EL (cell line): ENCODE measurements at regions not wholly inside any gene's neighbourhood (a gene's known extent, or its start where the extent isn't known, plus 50 kb on each side); places are given as distances from the start of the nearest gene placed in this dataset.

Experiments
- DNase-seq: peaks from one replicate; pipeline ENCODE4 v3.0.0-alpha.2; 2016

DNA sequence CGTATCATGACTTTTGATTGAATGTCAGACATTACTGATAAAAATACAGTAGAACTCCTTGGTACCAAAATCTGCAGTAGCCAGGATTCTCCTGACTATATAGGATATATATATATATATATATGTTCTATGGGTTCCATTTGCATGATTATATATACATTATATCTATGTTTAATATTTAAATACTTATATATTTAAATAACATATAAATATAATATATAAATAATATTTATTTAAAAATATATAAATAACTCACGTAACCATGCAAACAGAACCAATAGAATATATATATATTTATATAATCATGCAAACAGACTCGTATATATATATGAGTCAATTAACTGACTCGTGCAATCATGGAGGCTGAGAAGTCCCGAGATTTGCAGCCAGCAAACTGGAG, 278.8 kb upstream of the PLXNA2 start:
- no peak for DNase-seq

DNA sequence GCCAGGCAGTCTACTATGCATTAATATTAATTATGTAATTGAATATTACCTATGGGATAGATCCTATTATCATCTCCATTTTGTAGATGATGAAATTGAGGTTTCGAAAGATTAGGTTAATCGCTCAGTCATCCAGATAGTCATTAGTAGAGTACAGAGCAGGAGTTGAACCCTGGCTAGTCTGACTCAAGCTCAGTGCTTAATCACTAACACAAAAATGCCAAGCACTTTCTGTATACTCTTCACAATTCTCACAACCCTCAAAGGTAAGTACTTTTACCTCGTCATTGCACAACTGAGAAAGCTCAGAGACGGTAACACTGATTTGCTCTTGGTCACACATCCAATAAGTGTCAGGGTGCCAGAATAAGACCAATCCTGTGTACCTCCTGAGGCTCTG, 280.2 kb upstream of the PLXNA2 start:
- peak; percentile 11 for DNase-seq

DNA sequence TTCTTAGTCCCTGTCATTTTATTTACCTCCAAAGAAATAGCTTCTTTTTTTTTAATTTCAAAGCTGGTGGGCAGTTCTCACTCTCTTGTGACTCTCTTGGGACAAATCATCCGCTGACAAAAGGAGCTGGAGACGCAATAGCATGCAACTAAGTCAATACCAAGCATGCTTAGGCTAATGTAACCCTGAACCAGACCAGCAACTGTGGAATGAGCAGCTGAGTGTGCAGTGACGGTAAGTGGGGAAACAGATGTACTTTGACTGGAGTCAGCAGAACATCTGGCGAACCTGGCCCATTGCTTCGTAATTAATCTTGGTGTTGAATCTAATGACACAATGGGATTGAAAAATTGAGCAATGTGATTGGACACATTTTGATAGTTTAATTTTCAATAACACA, 280.7 kb upstream of the PLXNA2 start:
- no peak for DNase-seq

DNA sequence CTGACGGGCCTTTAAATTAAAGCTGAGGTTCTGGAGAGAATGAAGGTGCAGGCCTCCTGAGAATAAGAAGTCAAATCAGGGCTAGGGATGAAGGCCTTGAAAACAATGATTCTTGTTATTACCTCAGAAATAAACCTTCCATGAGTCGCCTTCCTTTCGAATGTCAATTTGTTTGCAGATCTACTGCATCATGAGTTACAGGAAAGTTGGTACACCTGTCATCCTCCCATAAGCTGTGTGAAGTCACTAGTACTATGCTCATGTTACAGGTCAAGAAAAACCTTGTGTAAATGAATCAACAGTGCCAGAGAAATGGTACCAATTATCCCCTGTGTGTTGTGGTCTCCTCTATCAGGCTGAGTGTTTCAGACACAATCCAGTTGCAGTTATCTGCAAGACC, 281.2 kb upstream of the PLXNA2 start:
- no peak for DNase-seq

DNA sequence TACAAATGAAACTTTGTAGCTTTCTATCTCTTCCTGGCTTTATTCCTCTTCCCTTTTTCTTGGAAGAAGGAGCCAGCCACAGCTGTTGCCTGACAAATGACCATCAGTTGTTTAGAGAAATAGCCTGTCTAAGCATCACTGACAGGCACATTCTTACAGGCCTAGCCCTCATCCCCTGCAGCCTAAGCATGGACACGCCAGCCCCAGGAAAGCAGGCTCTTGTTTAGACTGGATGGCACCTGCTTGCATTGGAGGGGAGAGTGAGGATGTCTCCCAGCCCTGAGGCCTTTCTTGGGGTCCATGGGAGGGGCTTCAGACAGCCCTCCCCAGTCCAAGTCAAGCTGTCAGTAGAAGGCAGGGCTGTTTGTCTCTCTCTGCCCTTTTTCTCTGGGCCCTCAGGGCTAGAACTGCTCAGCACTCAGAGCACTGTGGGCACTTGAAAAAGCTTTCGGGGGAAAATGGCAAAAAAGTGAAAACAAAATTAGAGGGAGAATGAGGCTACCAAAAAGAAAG, 282.5 kb upstream of the PLXNA2 start:
- DNase-seq, result no peak

DNA sequence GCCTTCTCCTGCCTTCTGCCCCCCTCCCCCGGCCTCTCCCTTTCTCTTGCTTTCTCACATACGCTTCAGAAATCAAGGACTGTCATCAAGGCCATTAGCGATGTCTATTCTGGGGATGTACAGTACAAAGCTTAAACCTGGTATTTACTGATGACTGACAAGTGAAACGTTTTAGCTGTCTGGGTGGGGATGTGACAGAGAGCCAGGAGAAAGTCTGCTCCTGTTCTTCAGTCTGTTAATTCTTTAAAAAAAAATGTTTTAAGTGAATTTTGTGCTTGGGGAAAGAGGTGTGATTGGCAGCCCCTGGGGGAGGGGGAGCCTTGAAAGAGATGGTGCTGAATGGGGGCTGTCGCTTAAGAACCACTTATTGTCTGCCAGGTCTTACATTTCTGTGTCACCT, 283.0 kb upstream of the PLXNA2 start:
- no peak for DNase-seq

DNA sequence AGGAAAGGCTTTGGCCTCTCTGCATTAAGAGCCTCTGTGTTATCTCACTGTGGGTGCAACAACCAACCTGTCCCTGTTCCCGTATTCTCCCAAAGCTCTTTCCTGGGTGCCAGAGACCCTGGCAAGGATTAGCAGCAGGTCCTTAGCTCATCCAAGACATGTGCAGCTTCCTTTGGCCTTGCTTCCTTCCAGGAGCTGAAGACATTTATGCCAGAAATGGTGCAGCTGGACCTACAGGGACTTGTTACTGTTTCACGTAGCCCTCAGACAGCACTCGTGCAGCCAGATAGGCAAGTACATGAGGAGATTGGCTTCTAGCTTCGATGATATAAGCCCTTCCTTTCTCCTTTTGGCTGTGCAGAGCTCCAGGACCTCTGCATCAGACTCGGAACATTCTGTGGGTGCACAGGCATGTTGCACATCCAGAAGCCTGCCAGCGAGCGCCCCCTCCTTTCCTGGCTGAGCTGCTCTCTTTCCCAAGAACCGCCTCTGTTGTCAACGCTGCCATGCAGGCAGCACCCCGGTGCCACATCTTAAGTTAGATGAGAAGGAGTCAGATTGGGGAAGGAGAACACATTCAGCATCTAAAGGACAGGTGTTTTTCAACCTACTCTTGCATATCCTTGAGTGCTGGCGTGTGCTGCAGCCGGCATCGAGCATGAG, 284.5 kb upstream of the PLXNA2 start:
- no peak for DNase-seq

DNA sequence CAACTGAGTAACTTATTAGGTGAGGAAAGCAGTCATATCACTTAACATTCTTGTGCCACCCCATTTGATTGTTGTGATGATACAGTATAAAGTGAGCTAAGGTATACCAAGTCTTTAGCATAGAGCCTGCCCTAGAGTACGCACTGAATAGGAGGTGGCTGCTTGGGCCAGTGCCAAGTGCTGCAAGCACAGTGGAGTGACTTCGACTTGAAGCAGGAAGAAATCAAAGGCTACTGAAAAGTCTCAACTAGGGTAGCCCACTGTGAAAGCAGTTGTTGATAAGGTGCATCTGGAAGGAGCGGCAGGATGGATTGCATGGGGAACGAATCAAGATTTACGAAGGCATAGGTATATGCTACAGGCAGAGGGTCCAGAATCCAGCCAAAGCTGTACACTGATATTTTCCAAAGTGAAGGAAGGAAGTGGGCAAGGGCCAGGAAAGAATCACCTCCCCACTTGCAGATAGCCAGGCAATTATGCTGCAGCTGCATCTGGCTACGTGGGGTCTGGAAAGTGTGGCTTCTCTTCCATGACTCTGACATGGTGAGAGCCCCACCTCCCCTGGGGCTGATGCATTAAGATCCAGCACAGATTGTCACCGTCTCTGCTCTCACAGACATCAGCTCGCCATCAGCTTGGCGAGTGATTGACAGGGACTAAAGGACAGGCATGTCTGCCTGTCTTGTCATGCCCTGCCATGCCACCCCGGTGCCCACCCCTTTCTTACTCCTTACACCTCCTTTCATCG, 287.0 kb upstream of the PLXNA2 start:
- no peak for DNase-seq

DNA sequence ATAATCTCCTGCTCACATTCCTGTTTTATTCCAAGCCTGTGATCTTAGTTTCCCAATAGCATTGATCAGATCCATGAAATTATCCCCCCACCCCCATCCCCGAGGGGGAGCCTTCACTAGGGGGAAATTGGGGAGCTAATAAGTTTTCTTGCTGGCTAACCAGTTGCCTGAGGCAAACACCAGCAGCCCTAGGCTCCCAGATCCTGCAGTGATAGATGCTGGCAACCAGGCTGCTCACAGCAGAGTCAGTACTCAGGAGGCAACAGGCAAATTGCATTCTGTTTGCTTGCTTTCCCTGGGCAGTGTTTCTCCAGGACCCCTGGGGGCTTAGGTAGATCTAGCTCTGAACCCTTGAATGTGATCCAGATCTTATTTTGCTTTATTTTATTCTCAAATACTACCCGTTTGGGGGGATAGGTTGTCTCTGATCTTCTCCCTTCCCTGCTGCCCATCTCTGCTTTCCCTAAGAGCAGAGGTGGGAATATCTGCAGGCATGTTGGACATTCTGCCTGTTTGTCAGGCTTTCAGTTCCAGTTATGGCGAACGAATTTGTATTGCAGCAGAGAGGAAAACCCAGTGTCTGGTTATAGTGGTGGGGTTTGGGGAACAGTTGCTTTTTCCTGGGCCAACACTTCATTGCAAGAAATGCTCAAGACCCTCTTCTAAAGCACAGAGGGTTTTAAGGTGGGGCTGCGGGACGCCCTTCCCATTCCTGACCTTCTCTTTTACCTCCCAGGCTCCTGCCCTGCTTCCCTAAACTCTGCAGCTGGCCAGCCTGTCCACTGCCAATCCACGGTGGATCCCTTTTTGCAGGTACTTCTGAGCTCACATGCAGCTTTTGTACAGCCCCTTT, 289.8 kb upstream of the PLXNA2 start:
- DNase-seq, result no peak

DNA sequence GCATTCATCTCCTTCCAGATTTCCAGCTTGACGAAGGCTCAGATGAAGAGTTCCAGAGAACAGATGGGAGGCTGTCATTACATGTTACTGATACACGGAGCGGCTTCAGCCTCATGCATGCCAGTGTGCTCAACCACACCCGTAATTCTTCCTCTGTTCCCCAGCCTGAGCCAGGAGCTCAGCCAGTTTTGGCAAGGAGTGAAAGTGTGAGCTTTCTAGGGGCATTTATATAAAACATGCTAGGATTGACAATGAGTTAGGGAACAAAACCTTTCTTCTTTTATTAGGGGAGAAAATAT, 290.4 kb upstream of the PLXNA2 start:
- no peak for DNase-seq

DNA sequence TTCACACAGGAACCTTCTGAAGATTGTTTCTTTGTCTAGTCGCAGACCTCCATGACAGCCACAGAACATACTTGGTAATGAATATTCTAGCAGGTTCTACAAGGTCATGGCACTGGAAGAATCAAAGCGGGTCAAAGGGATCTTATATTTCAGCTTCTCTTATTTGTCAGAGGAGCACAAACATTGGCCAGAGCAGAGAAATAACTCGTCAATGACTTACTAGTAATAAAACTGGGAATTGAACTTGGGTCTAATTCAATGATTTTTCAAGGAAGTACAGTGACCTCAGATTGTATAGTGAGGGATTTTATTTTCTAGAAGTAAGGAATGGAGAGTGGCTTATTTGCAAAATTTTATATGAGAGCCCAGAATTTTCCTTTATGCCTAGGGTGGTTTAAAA, 290.8 kb upstream of the PLXNA2 start:
- no peak for DNase-seq

DNA sequence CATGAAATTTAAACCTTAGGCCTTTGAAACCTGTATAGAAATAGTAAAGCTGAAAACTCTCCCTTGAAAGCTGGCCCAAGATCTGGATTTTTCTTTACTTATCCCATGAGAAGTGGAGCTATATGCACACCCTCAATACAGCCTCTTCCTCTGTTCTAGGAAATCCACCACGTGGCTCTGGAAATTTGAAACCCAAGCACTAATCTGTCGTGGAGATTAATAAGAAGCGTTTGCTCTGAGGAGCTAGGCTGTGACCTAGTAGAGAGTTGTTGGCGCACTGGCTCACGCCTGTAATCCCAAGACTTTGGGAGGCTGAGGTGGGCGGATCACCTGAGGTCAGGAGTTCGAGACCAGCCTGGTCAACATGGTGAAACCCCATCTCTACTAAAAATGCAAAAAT, 291.3 kb upstream of the PLXNA2 start:
- no peak for DNase-seq

DNA sequence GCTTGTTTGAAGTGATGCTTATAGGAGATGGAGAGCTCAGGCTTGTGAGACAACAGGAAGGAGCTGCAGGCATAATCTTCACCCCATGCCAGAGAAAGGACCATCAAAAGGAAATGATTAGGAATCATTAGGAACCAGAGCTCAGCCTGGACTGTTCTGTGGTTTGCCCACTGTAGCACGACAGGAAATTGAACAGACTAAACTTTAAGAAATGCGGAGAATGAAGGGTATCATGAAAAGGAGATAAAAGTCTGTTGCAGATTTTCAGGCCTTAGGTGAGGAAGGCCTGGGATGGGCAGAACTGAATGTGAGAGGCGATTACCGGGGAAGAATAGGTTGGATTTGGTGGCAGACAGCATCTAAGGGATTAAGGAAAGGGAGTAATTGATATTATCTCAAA, 292.0 kb upstream of the PLXNA2 start:
- DNase-seq, result peak; percentile 64

DNA sequence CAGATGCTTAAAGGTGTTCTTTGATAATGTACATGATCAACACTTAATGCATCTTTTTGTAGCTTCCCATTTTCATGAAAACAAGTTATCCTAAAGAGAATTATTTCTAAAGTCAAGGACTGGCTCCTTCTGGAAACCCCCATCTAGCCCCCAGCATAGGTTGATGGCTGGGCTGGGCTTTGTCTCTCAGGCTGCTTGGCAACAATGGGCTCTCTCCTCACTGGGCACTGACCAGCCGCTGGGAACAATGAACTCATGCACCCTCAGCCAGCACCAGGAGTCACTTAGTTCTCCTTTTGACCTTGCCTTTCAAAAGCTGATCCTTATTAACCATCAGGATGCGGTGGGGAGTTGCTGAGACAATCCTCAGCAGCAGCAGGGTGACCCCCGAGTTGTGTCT, 293.0 kb upstream of the PLXNA2 start:
- no peak for DNase-seq

DNA sequence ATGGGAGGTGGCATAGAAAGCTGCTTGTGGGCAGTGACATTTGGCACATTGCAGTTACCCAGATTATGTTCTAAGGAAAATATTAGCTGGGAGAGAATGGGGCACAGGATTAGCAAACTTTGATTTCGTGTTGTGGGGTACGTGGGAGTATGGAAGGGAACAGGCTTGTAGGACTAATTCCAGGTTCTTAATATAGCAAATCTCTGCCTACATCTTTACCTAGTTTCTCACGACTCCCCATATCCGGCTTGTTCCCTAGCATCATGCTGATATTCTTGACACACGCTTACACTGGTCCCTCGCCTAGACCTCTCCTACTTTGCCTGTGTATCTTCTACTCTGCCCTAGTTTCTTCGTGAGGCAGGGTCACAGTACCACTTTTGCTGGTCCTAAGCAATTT, 293.9 kb upstream of the PLXNA2 start:
- no peak for DNase-seq

DNA sequence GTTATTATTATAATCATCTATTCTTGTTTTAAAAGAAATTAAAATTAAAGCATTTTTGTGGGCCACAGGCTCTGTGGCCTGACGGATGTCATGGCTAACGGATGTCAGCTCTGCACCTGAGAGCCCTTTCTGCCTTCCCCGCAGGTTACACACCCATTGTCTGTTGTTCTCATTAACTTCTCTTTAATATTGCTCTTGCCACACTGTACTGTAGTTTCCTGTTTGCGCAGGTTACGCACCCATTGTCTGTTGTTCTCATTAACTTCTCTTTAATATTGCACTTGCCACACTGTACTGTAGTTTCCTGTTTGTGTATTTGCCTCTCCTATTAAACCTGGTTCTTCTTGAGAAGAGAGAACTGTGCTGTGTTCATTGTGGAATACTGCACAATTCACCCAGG, 294.4 kb upstream of the PLXNA2 start:
- no peak for DNase-seq

DNA sequence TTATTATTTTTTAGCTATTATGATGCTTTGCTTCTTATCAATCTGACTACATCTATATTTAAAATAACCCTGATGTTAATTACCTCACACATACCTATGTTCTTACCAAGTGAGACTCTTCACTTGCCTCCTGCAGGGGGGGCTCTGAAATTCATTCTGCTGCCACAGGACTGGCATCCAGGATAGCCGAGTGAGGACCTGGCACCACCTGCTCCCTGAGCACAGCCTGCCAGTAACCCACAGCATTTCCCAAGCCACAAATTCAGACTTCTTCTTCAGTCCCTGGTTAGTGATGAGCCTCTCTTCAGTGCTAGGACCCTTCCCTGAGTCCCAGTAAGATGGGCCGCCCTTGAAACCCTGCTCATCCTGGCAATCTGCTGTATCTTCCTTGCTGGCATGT, 296.5 kb upstream of the PLXNA2 start:
- DNase-seq, result no peak

DNA sequence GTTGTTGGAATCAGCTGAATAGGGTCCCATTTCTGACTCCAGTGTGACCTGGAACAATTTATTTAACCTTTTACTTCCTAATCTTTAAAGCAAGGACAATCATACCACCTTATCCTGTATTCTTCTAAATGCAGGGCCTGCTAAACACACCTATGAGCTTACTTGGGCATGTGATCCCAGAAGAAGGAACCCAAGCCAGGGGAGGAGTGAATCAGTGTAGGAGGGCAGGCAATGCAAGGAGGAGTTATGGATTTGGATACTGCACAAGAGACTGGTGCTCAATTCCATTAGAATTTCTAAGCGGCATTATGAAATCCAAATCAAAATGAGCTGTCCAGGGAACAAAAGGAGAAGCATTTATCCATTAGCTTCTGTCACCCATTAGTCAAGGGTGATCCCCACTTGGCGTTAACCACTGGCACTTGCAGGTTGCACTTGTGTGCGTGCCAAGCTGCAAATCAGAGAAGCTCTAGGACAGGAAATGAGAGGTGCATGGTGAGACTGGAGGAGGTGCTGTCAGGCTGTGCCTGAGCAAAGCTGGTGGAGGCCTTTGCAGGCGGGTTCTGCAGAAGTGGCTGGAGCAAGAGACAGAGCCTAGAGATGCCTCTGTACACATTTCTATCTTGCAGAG, 297.2 kb upstream of the PLXNA2 start:
- DNase-seq, result peak; percentile 17

DNA sequence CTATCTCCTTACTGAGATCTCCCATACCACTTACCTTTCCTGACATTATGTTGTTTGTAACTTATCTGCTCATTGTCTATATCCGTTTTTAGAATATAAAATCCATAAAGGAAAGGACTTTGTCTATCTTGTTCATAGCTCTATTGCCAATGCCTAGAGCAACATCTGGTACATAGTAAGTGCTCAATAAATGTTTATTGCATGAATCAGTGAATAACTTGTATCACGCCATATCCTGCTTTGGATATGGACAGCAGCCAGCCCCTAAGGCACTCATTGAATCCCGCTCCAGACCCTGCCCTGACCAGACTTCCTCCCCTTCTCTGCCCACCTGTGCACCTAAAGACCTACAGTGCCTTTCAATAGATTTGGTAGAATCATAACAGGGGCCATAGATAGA, 298.1 kb upstream of the PLXNA2 start:
- DNase-seq, result peak; percentile 58

DNA sequence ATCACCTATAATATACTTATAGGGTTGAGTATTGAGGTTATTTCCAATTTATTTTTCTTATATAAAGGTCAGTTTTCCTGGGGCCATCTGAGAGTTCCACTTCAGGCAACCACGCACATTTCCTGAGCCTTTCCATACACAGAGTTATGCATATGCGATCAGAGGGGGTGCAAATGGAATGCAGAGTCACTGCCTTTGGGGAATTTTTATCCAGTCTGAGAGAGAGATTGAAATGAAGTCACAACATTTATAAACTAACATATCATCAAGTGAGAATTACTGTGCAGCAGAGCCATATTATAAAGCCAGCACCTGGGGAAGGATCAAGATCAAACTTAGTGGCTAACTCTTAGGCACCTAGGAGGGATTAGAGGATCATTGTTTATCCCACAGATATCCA, 299.9 kb upstream of the PLXNA2 start:
- peak; percentile 57 for DNase-seq

DNA sequence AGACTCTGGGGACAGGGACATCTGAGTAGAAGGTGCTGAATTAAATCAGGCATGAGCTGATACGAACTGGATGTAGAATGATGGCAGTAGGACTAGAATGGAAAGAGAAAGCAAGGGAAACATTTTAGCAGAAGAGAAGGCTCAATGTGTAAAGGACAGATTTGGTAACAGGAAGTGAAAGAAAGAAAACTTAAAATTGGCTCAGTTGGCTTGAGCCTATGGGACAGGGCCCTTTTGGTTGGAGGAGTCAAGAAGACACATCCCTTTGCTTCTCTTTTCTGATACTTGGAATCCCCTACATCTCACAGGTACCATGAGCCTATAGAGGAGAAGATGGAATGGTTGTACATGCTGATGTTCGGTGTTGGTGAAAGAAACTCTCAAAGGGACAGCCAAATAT, 300.6 kb upstream of the PLXNA2 start:
- no peak for DNase-seq

DNA sequence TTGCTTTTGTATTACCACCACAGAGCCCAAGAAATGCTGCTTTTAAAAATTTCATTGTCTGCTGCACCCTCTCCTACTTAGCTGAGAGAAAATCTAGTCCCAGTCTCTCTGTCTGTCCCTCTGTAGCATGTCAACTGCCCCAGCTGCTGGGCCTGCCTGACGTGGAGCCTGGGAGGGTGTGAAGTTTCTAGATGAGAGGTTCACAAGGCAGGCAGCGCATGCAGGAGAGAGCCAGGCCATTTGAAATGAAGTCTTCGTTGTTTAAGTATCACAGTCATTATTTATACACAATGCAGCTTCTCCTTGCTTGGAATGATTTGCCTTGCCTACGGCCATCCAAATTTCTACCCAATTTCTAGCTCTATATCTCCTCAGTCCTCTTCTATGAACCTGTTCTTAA, 306.8 kb upstream of the PLXNA2 start:
- DNase-seq, result no peak

DNA sequence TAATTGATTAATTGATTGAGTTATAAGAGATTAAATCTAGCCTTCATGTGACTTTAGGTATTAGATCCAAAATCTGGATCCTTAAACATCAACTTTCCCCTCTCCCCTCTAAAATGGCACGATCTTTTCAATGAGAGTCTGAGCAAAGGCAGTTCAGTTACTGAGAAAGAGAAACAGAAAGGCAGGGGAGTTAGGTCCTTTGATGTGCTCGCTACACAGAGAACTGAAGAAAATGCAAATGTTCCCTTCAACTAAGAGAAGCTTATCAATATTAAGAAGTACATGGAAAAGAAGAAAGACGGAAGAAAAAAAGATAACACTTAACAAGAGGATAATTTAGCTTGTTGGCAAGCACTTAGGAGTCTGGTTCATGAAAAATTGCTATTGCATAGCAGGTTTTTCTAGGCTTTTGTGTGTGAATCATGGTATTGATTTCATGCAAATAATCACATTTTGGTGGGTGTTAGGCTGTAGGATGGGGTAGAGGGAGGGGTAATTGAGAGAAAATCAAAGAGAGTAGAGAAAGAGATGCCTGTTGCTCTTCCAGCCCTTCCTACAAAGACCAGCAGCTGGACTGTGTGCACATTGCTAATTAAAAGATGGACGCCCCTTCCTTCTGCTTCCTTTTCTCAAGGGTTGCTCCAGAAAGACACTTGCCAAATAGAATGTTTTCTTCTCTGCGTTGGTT, 307.6 kb upstream of the PLXNA2 start:
- no peak for DNase-seq
